Esophagus muscularis mucosa (tissue), 4 donors: ENCODE measurements at regions not wholly inside any gene's neighbourhood (a gene's known extent, or its start where the extent isn't known, plus 50 kb on each side); places are given as distances from the start of the nearest gene placed in this dataset.

ENCODE experiments used
- EP300 ChIP-seq: sonication (generic); formaldehyde crosslinking; IDR thresholded peaks from one replicate; pipeline ENCODE4 v1.6.1; 2017; ENCODE audit warnings: antibody characterized with exemption
- POLR2AphosphoS5 ChIP-seq, 2 donors: sonication (generic); formaldehyde crosslinking; IDR thresholded peaks; one replicate each; pipeline ENCODE4 v1.6.1; 2017; ENCODE audit warnings: antibody characterized with exemption in 2 of 2
- TF ChIP-seq, protein P1 (sequence below), 3 experiments: fragments of 200-600 bp in 2 of 3; fragments of 450-650 bp in 1 of 3; sonication (generic) in 2 of 3; IDR thresholded peaks; one replicate each; pipeline ENCODE4 v1.5.1; 2017 to 2019; ENCODE audit warnings: antibody characterized with exemption in 3 of 3, mild to moderate bottlenecking in 2 of 3, moderate library complexity in 1 of 3

DNA sequence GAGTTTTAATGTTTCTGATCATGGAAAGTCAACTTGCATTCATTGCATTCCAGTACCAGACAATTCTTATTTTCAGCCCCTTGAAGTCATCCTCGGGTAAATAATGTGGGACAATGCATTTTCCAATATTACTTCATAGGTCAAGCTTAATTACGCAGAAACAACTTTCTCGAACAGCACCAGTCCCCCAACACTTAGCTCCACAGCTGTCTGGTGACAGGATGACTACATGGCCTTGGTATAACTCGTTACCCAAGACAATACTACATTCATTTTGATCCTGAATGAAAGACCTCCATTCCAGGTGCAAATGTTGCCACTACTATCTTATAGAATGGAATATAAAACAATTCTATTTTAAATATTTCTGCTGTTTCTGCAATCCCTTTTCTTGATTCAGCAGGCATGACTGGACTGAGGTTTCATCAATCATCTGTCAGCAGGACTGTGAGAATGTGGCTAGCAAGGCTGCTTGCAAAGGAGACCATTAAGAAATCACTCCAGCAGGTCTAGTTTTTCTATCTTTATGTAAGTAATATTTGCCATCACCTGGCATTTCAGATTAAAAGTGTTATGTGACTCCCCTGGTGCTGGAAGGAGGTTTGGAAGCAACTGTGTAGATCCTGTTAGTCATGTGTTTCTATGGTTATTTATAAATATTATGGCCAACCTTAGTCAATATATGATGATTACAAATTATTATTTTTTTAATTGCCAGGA lies 147.9 kb downstream of the HAO1 start:
- TF ChIP-seq, protein P1, sequence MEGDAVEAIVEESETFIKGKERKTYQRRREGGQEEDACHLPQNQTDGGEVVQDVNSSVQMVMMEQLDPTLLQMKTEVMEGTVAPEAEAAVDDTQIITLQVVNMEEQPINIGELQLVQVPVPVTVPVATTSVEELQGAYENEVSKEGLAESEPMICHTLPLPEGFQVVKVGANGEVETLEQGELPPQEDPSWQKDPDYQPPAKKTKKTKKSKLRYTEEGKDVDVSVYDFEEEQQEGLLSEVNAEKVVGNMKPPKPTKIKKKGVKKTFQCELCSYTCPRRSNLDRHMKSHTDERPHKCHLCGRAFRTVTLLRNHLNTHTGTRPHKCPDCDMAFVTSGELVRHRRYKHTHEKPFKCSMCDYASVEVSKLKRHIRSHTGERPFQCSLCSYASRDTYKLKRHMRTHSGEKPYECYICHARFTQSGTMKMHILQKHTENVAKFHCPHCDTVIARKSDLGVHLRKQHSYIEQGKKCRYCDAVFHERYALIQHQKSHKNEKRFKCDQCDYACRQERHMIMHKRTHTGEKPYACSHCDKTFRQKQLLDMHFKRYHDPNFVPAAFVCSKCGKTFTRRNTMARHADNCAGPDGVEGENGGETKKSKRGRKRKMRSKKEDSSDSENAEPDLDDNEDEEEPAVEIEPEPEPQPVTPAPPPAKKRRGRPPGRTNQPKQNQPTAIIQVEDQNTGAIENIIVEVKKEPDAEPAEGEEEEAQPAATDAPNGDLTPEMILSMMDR (IDR thresholded peaks at IDR 0.05), result no peak
- no peak for TF ChIP-seq EP300
- no peak for TF ChIP-seq POLR2AphosphoS5 (IDR thresholded peaks at IDR 0.05)
